HCT116 (cell line): ENCODE measurements at regions not wholly inside any gene's neighbourhood (a gene's known extent, or its start where the extent isn't known, plus 50 kb on each side); places are given as distances from the start of the nearest gene placed in this dataset.

Experiments
- CEBPB ChIP-seq: IDR thresholded peaks from 2 replicates; pipeline ENCODE4 v1.6.1; 2012; ENCODE audit warnings: low read depth
- ELF1 ChIP-seq: IDR thresholded peaks from 2 replicates; pipeline ENCODE4 v1.6.1; 2012; ENCODE audit warnings: low read depth, borderline replicate concordance
- EZH2 ChIP-seq: fragments of 200-600 bp; sonication (generic); IDR thresholded peaks from 2 replicates; pipeline ENCODE4 v1.6.1; 2017; ENCODE audit warnings: antibody characterized with exemption, mixed run types
- POLR2A ChIP-seq: IDR thresholded peaks from 2 replicates; pipeline ENCODE4 v1.7.0; 2011; ENCODE audit warnings: borderline replicate concordance; ENCODE audit not compliant: insufficient read depth, insufficient read length; ENCODE audit errors: extremely low read depth
- POLR2AphosphoS5 ChIP-seq: IDR thresholded peaks from 2 replicates; pipeline ENCODE4 v1.6.1; 2011; ENCODE audit warnings: mild to moderate bottlenecking, low read depth, low read length, moderate library complexity
- ZFX ChIP-seq: fragments of 450-650 bp; IDR thresholded peaks from 2 replicates; pipeline ENCODE4 v1.6.1; 2017
- TF ChIP-seq, protein P1 (sequence below), 3 experiments: fragments of 200-600 bp in 1 of 3; sonication (generic) in 1 of 3; IDR thresholded peaks in 2 of 3; conservative IDR thresholded peaks in 1 of 3; 2 replicates each; pipeline ENCODE4 v1.5.1; 2012 to 2017; ENCODE audit warnings: low read depth in 2 of 3, low read length in 2 of 3, antibody characterized with exemption in 1 of 3, borderline replicate concordance in 1 of 3, control low read depth in 1 of 3, mild to moderate bottlenecking in 1 of 3, mixed read lengths in 1 of 3, mixed run types in 1 of 3, moderate library complexity in 1 of 3; ENCODE audit not compliant: insufficient read depth in 1 of 3
- TF ChIP-seq, protein P2 (sequence below): IDR thresholded peaks from 2 replicates; pipeline ENCODE4 v1.6.1; 2011; ENCODE audit warnings: mild to moderate bottlenecking, low read length, moderate library complexity; ENCODE audit not compliant: insufficient replicate concordance; ENCODE audit errors: extremely low read depth

DNA sequence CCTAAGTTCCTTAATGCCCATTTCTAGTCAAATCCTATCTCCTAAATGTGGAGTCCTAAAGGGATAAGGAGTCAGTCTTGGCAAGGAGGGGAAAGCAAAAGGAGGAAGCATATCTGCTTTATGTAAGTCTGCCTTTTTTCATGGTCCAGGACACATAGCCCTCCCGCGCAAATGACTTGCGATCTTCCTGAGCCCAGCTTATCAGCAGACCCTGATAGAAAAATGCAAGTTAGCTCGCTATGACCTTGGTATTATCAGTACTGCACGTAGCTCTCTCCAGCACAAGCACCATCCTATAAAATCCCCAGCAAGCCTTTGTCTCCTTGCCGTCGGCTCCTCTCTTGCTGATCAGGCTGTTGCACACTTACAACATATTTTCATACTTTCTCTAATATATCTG is 281.4 kb upstream of the KCNH7 start:
- TF ChIP-seq, protein P1, sequence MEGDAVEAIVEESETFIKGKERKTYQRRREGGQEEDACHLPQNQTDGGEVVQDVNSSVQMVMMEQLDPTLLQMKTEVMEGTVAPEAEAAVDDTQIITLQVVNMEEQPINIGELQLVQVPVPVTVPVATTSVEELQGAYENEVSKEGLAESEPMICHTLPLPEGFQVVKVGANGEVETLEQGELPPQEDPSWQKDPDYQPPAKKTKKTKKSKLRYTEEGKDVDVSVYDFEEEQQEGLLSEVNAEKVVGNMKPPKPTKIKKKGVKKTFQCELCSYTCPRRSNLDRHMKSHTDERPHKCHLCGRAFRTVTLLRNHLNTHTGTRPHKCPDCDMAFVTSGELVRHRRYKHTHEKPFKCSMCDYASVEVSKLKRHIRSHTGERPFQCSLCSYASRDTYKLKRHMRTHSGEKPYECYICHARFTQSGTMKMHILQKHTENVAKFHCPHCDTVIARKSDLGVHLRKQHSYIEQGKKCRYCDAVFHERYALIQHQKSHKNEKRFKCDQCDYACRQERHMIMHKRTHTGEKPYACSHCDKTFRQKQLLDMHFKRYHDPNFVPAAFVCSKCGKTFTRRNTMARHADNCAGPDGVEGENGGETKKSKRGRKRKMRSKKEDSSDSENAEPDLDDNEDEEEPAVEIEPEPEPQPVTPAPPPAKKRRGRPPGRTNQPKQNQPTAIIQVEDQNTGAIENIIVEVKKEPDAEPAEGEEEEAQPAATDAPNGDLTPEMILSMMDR (IDR thresholded peaks at IDR 0.05 in 2 of 3, conservative IDR thresholded peaks at IDR 0.05 in 1 of 3; ENCODE audit: borderline replicate concordance in 1 of 3, insufficient read depth in 1 of 3, low read depth in 2 of 3, low read length in 2 of 3) = no peak
- no peak for TF ChIP-seq ELF1
- TF ChIP-seq CEBPB = no peak
- TF ChIP-seq ZFX = no peak
- no peak for TF ChIP-seq POLR2AphosphoS5
- TF ChIP-seq POLR2A = no peak
- TF ChIP-seq, protein P2, sequence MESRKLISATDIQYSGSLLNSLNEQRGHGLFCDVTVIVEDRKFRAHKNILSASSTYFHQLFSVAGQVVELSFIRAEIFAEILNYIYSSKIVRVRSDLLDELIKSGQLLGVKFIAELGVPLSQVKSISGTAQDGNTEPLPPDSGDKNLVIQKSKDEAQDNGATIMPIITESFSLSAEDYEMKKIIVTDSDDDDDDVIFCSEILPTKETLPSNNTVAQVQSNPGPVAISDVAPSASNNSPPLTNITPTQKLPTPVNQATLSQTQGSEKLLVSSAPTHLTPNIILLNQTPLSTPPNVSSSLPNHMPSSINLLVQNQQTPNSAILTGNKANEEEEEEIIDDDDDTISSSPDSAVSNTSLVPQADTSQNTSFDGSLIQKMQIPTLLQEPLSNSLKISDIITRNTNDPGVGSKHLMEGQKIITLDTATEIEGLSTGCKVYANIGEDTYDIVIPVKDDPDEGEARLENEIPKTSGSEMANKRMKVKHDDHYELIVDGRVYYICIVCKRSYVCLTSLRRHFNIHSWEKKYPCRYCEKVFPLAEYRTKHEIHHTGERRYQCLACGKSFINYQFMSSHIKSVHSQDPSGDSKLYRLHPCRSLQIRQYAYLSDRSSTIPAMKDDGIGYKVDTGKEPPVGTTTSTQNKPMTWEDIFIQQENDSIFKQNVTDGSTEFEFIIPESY = no peak
- no peak for TF ChIP-seq EZH2
